Neural crest cell (in vitro differentiated cells): ENCODE measurements at regions not wholly inside any gene's neighbourhood (a gene's known extent, or its start where the extent isn't known, plus 50 kb on each side); places are given as distances from the start of the nearest gene placed in this dataset.
A peak's percentile ranks its signal among the peaks of the same experiment; 100 is the strongest.

Experiments
- DNase-seq: peaks from one replicate; pipeline ENCODE4 v3.0.0; 2021; ENCODE audit warnings: low read depth, mixed read lengths, low spot score
- H3K27ac Mint-ChIP-seq: one replicate; pipeline ENCODE4 v1.8.0; 2021; ENCODE audit warnings: mild to moderate bottlenecking, mixed read lengths; ENCODE audit not compliant: unreplicated experiment
- H3K27me3 Mint-ChIP-seq: 2 replicates; pipeline ENCODE4 v1.8.0; 2021; ENCODE audit warnings: low read depth, mild to moderate bottlenecking, mixed read lengths
- H3K36me3 Mint-ChIP-seq: 2 replicates; pipeline ENCODE4 v1.8.0; 2021; ENCODE audit warnings: low read depth, mild to moderate bottlenecking, mixed read lengths
- H3K4me1 Mint-ChIP-seq: 2 replicates; pipeline ENCODE4 v1.8.0; 2021; ENCODE audit warnings: mixed read lengths
- H3K4me3 Mint-ChIP-seq: one replicate; pipeline ENCODE4 v1.8.0; 2021; ENCODE audit warnings: mild to moderate bottlenecking, mixed read lengths
- H3K9me3 Mint-ChIP-seq: 2 replicates; pipeline ENCODE4 v1.8.0; 2021; ENCODE audit warnings: mixed read lengths
- CTCF ChIP-seq: fragments of 200-600 bp; sonication (generic); conservative IDR thresholded peaks from 2 replicates; pipeline ENCODE4 v1.5.0; 2021; ENCODE audit warnings: antibody characterized with exemption, mild to moderate bottlenecking

DNA sequence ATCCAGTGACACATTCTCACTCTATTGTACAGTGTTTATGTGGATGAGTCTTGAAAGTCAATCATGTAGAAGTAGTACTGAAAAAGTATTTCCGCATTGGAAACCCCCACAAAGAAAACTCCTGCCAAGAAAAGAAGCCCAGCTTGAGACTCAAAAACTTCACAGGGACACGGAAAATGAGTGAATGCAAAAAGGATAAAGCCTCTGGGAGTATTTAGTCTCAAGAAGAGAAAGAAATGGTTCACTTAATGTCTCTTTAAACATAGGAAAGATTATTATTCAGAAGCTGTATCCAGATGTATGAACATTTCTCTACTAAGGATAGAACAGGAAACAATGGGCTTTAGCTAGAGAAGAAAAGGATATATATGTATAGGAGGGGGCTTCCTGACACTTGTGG, 304.5 kb downstream of the BARHL2 start:
- no peak overlapping the region for H3K4me3 Mint-ChIP-seq
- TF ChIP-seq CTCF = no peak
- no peak overlapping the region for H3K27ac Mint-ChIP-seq
- H3K36me3 Mint-ChIP-seq = no peaks in the 10 kb centered on the region
- peaks cover 19% of the 10 kb centered on the region for H3K9me3 Mint-ChIP-seq
- no peak for DNase-seq
- H3K4me1 Mint-ChIP-seq = no peaks in the 10 kb centered on the region
- H3K27me3 Mint-ChIP-seq = no peaks in the 10 kb centered on the region

GRCh38 chr1:90411185-90411584, 305.9 kb downstream of the BARHL2 start:
- no peak for DNase-seq
- Mint-ChIP-seq H3K4me1 (no peaks in the 10 kb centered on the region), H3K9me3 (peaks cover 19% of the 10 kb centered on the region), H3K27me3 (no peaks in the 10 kb centered on the region), H3K27ac (no peak overlapping the region), H3K36me3 (no peaks in the 10 kb centered on the region), H3K4me3 (no peak overlapping the region)
- no peak for TF ChIP-seq CTCF

GRCh38 chr1:90407737-90408136, 309.4 kb downstream of the BARHL2 start:
- peaks cover 11% of the 10 kb centered on the region for H3K9me3 Mint-ChIP-seq
- H3K4me1 Mint-ChIP-seq = peaks cover 10% of the 10 kb centered on the region
- no peaks in the 10 kb centered on the region for H3K27me3 Mint-ChIP-seq
- TF ChIP-seq CTCF = no peak
- H3K27ac Mint-ChIP-seq = no peak overlapping the region
- no peak for DNase-seq
- H3K4me3 Mint-ChIP-seq = no peak overlapping the region
- H3K36me3 Mint-ChIP-seq = no peaks in the 10 kb centered on the region

DNA sequence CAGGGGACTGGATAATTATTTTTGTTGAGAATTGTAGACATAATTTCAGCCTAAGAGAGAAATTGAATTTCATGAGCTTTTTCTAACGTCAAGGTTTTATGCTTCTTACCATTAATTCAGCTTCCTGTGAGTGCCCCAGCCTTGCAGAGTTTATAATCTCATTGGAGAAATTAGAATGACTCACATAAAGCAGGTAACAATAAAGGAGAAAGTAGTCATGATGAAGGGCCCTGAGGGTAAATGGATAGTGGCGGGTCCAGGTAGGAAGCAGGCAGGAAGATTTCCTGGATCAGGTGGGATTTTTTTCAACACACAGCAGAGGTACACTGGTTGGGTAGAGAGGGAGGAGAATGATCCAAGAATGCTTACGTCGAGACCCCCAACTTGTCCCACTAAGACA, 311.4 kb downstream of the BARHL2 start:
- Mint-ChIP-seq H3K36me3 (no peaks in the 10 kb centered on the region), H3K9me3 (no peaks in the 10 kb centered on the region), H3K4me3 (no peak overlapping the region), H3K27me3 (no peaks in the 10 kb centered on the region), H3K27ac (no peak overlapping the region), H3K4me1 (peaks cover 12% of the 10 kb centered on the region)
- TF ChIP-seq CTCF = no peak
- DNase-seq = no peak

GRCh38 chr1:90402893-90403849, 313.9 kb downstream of the BARHL2 start:
- Mint-ChIP-seq H3K36me3 (no peaks in the 10 kb centered on the region), H3K4me1 (peaks cover 12% of the 10 kb centered on the region), H3K9me3 (no peaks in the 10 kb centered on the region), H3K27ac (peak overlapping the region; percentile 38), H3K4me3 (no peak overlapping the region), H3K27me3 (no peaks in the 10 kb centered on the region)
- TF ChIP-seq CTCF = no peak
- no peak for DNase-seq
